ENCODE measurements at regions not wholly inside any gene's neighbourhood (a gene's known extent, or its start where the extent isn't known, plus 50 kb on each side); places are given as distances from the start of the nearest gene placed in this dataset.

GRCh38 chr3:177286034-177286433 lies 88.8 kb upstream of the TBL1XR1 start:
- FAIRE-seq (no peak), ATAC-seq (peak; percentile 93), DNase-seq (ENCODE audit: low spot score) (peak; percentile 91)
- POLR2A ChIA-PET, result interaction anchor here (0.6 to 1.0 kb wide), 2 partner anchors 16 to 73 kb away, joined by 3 to 4 read pairs; no protein-coding TSS in a partner anchor
- Histone ChIP-seq H3K4me1 (ENCODE audit: insufficient read depth, low read length) (peaks cover 56% of the 10 kb centered on the region), H3K4me3 (replicated peaks in 1 of 3; ENCODE audit: insufficient read depth in 1 of 3, low read depth in 2 of 3, low read length in 3 of 3) (no peak overlapping the region), H3K9ac (ENCODE audit: insufficient read depth, low read depth, low read length) (peak overlapping the region; percentile 26), H3K27ac (ENCODE audit: extremely low read length, insufficient read depth, low read length) (peak overlapping the region; percentile 38), H3K36me3 (replicated peaks in 1 of 2; ENCODE audit: control insufficient read depth in 1 of 2, insufficient read depth in 2 of 2, low read length in 2 of 2) (no peaks in the 10 kb centered on the region), H4K20me1 (ENCODE audit: insufficient read depth, low read length) (no peaks in the 10 kb centered on the region), H2AFZ (ENCODE audit: low read length) (no peak overlapping the region), H3K79me2 (ENCODE audit: insufficient read depth, low read length) (no peaks in the 10 kb centered on the region), H3K4me2 (ENCODE audit: low read depth, low read length) (peak overlapping the region; percentile 32; the same call in 1 of the 2 replicates), H3K9me3 (ENCODE audit: low read length) (no peaks in the 10 kb centered on the region), H3K27me3 (ENCODE audit: control insufficient read depth in 1 of 2, insufficient read depth in 2 of 2, low read length in 2 of 2) (no peaks in the 10 kb centered on the region)
- WGBS (ENCODE audit: low lambda C conversion rate), result 3% methylated on average over 2 of the region's 2 CpGs
- intact Hi-C loops (cut with micrococcal nuclease; ENCODE audit: unreplicated experiment), result loop anchor here (1.0 to 5.0 kb wide), 2 partner anchors 72 to 89 kb away; partner anchors contain the start of gene TBL1XR1
- no TSS peak for BruUV-seq (replicated peaks)
- in situ Hi-C loops (cut with HindIII; ENCODE audit: extremely low pct_ligation_motif_present, low pct_unique_long_range_greater_than_20kb), result no loop called here
- CTCF ChIA-PET (ENCODE audit: low intra/inter-chr PET ratio, low total read pairs), result no interaction called here
- peak; percentile 42; the same call in 1 of the 2 replicates for TF ChIP-seq GFI1 (CRISPR knock-in tag; IDR thresholded peaks at IDR 0.05; ENCODE audit: borderline replicate concordance)
- TF ChIP-seq GATAD2A (CRISPR knock-in tag; IDR thresholded peaks at IDR 0.05), result peak; percentile 70
- TF ChIP-seq, protein P1, sequence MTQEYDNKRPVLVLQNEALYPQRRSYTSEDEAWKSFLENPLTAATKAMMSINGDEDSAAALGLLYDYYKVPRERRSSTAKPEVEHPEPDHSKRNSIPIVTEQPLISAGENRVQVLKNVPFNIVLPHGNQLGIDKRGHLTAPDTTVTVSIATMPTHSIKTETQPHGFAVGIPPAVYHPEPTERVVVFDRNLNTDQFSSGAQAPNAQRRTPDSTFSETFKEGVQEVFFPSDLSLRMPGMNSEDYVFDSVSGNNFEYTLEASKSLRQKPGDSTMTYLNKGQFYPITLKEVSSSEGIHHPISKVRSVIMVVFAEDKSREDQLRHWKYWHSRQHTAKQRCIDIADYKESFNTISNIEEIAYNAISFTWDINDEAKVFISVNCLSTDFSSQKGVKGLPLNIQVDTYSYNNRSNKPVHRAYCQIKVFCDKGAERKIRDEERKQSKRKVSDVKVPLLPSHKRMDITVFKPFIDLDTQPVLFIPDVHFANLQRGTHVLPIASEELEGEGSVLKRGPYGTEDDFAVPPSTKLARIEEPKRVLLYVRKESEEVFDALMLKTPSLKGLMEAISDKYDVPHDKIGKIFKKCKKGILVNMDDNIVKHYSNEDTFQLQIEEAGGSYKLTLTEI (CRISPR knock-in tag; conservative IDR thresholded peaks at IDR 0.05), result no peak
- 0 out of 2 replicates have a peak, but pooled peaks have one; percentile 21 for TF ChIP-seq ZNF614 (CRISPR knock-in tag; IDR thresholded peaks at IDR 0.05; ENCODE audit: borderline replicate concordance)
- peak; percentile 68; the same call in 1 of the 2 replicates for TF ChIP-seq NR2F2 (IDR thresholded peaks at IDR 0.05; ENCODE audit: borderline replicate concordance, low read depth)
- TF ChIP-seq, protein P2, sequence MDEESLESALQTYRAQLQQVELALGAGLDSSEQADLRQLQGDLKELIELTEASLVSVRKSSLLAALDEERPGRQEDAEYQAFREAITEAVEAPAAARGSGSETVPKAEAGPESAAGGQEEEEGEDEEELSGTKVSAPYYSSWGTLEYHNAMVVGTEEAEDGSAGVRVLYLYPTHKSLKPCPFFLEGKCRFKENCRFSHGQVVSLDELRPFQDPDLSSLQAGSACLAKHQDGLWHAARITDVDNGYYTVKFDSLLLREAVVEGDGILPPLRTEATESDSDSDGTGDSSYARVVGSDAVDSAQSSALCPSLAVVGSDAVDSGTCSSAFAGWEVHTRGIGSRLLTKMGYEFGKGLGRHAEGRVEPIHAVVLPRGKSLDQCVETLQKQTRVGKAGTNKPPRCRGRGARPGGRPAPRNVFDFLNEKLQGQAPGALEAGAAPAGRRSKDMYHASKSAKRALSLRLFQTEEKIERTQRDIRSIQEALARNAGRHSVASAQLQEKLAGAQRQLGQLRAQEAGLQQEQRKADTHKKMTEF (CRISPR knock-in tag; IDR thresholded peaks at IDR 0.05), result 0 out of 2 replicates have a peak, but pooled peaks have one; percentile 32
- TF ChIP-seq TCF7 (IDR thresholded peaks at IDR 0.05; ENCODE audit: low read depth), result peak; percentile 33; the same call in 1 of the 2 replicates
- TF ChIP-seq, protein P3, sequence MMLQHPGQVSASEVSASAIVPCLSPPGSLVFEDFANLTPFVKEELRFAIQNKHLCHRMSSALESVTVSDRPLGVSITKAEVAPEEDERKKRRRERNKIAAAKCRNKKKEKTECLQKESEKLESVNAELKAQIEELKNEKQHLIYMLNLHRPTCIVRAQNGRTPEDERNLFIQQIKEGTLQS (CRISPR knock-in tag; IDR thresholded peaks at IDR 0.05), result peak; percentile 72
- no peak for TF ChIP-seq CHD2 (IDR thresholded peaks at IDR 0.05; ENCODE audit: low read depth, low read length)
- no peak for TF ChIP-seq ATF7-NPFF (CRISPR knock-in tag; IDR thresholded peaks at IDR 0.05; ENCODE audit: low read depth)
- 0 out of 2 replicates have a peak, but pooled peaks have one; percentile 46 for TF ChIP-seq FOXO1 (CRISPR knock-in tag; IDR thresholded peaks at IDR 0.05)
- peak; percentile 24; the same call in 1 of the 2 replicates for TF ChIP-seq BCL6 (CRISPR knock-in tag; IDR thresholded peaks at IDR 0.05)
- no peak for TF ChIP-seq CREB1 (IDR thresholded peaks at IDR 0.05)
- peak; percentile 19; the same call in 1 of the 2 replicates for TF ChIP-seq CREB1 (CRISPR knock-in tag; IDR thresholded peaks at IDR 0.05)
- TF ChIP-seq EP300 (IDR thresholded peaks at IDR 0.05; ENCODE audit: low read depth in 2 of 2, low read length in 2 of 2), result peak in 1 of 2 experiments; percentile 66; a peak in 2 of 4 replicates
- peak; percentile 65; the same call in 1 of the 2 replicates for TF ChIP-seq EP300 (CRISPR knock-in tag; IDR thresholded peaks at IDR 0.05; ENCODE audit: borderline replicate concordance)
- peak; percentile 49 for TF ChIP-seq SAP130 (CRISPR knock-in tag; IDR thresholded peaks at IDR 0.05; ENCODE audit: low read depth)
- no peak for TF ChIP-seq LCORL (IDR thresholded peaks at IDR 0.05)
- TF ChIP-seq LCORL (CRISPR knock-in tag; IDR thresholded peaks at IDR 0.05), result 0 out of 2 replicates have a peak, but pooled peaks have one; percentile 28
- TF ChIP-seq FOXA3 (CRISPR knock-in tag; IDR thresholded peaks at IDR 0.05), result peak; percentile 89
- peak; percentile 65 for TF ChIP-seq HMG20A (CRISPR knock-in tag; IDR thresholded peaks at IDR 0.05; ENCODE audit: borderline replicate concordance)
- TF ChIP-seq, protein P4, sequence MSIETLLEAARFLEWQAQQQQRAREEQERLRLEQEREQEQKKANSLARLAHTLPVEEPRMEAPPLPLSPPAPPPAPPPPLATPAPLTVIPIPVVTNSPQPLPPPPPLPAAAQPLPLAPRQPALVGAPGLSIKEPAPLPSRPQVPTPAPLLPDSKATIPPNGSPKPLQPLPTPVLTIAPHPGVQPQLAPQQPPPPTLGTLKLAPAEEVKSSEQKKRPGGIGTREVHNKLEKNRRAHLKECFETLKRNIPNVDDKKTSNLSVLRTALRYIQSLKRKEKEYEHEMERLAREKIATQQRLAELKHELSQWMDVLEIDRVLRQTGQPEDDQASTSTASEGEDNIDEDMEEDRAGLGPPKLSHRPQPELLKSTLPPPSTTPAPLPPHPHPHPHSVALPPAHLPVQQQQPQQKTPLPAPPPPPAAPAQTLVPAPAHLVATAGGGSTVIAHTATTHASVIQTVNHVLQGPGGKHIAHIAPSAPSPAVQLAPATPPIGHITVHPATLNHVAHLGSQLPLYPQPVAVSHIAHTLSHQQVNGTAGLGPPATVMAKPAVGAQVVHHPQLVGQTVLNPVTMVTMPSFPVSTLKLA (IDR thresholded peaks at IDR 0.05), result peak; percentile 38
- TF ChIP-seq TRIM24 (CRISPR knock-in tag; IDR thresholded peaks at IDR 0.05), result no peak
- no peak for TF ChIP-seq ZNF713 (CRISPR knock-in tag; IDR thresholded peaks at IDR 0.05)
